ENCODE measurements at regions not wholly inside any gene's neighbourhood (a gene's known extent, or its start where the extent isn't known, plus 50 kb on each side); places are given as distances from the start of the nearest gene placed in this dataset.

DNA sequence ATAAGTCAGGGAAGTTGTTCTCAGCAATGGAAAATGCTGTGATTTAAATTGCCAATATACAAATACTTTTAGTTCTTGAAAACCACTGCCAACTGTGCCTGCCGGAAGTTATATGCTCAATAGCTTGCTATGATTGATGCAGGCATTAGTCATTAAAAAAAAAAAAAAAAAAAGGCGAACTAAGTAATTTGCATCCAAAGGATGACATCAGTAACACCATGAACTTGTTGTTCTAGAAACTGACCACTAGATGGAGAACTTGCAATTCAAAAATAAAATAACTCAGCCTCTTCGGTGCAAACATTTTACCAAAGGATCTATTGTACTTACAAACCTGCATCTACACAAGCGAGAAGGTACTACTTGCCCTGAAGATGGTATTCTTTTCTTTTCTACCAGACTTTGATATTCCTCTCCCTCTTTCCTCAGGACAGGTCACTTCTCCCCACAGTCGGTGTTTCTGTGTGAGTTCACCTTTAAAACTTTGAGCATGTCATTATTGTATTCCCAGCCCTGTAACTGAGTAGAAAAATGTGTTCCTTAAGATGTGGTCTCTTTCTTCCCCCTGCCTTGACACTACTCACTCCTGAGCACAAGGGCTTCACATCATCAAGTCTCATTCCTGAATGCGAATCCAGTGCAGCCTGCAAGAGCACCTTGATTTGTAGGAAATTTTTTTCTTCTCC is 115.0 kb upstream of the VEPH1 start:
- DNase-seq = peak; percentile 5

DNA sequence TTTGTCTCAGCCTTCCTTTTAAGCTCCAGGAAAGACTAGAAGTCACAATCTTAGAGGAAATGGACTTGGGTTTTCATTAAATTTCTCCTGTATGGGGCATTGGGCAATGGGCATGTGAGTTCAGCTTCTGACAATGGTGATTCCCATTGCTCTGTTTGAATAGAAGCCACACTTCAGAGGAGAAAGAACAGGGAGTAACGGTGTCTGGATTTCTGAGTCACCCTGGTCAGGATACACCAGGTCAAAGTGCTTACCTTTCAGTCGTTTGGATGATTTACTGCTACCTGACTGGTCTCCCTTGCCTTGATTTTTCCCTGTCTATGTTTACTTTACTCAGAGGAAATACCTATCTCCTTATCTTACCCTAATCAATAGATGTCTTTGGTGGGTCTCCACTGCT is 111.7 kb upstream of the VEPH1 start:
- DNase-seq = no peak

DNA sequence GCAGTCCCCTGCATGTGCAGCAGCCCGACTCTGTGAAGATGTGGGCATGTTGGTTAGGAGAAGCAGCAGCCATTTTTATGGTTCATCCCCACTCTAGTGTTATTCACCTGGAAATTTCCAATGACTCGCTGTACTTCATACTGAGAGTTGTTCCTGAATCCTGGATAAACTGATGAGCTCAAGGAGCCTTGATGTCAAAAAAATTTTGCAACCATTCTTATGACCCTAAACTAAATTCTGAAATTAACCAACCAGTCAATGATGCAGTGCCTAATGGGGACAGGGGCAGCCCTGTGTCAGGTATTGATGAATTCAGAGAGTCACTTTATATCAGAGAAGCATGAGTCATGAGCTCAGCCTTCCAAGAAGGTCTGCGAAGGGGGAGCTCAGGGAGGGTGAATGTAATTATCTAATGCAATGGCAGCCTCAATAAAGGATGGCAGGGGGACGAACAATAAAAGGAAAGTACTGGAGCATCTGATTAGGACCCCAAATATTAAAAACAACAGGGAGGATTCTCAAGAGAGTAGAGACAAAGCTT is 108.4 kb upstream of the VEPH1 start:
- DNase-seq = no peak

DNA sequence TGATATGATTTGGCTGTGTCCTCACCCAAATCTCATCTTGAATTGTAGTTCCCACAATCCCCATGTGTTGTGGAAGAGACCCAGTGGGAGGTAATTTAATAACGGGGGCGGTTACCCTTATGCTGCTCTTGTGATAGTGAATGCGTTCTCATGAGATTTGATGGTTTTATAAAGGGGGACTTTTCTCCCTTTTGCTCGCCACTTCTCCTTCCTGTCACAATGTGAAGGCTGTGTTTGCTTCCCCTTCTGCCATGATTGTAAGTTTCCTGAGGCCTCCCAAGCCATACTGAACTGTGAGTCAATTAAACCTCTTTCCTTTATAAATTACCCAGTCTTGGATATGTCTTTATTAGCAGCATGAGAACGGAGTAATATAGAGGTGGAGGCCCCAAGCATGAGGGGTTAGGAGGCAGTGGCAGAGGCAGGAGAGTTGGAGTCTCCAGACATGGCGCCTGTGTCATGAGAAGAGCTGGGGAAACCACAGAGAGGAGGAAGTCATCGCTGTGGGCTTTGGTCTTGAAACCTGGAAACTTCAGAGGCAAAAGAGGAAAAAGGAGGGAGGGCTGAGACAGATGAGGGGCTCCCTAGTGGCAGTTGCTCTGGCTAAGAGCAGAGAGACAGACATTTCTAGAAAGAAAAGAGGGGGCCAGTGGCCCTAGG is 107.8 kb upstream of the VEPH1 start:
- no peak for DNase-seq

DNA sequence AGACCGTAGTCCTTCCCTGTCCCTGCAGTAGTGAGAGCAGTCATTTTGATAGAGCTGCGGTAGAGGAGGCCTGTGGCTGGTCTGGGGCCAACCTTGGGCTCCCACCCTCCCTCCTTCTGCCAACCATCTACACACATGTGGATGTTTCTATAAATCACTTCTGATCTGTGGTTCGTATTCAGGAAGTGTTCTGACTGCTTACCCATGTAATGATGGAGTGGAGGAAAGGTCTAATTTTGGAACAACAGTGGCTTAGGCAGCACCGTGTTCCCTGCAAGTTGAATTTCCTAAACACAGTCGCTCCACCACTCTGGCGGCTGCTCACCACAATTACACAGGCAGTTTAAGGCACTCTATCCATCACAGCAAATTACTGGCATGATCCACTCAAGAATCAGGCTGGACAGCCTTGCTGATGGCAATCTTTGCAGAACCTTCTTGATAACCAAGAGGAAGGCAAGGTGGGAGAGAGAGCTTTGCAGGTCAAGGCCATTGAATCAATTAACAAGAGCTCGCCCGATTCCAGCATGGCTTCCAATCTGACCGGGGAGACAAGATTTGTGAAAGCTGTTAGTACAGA is 104.7 kb upstream of the VEPH1 start:
- no peak for DNase-seq

DNA sequence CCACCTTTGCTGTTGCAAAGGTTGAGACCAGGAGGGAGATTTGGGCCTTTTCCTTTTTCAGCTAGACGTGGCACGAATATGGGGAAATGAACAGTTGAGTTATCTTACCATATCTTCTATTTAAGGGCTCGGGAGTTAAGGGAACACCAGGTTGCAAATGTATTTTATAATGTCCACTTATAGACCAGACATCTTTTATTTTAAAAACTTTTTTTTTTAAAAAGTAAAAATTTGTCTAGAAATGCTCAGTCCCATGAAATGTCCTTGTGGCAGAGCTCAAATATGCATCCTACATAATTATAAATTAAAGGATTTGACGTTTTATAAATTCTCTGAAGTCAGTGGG is 103.6 kb upstream of the VEPH1 start:
- no peak for DNase-seq

DNA sequence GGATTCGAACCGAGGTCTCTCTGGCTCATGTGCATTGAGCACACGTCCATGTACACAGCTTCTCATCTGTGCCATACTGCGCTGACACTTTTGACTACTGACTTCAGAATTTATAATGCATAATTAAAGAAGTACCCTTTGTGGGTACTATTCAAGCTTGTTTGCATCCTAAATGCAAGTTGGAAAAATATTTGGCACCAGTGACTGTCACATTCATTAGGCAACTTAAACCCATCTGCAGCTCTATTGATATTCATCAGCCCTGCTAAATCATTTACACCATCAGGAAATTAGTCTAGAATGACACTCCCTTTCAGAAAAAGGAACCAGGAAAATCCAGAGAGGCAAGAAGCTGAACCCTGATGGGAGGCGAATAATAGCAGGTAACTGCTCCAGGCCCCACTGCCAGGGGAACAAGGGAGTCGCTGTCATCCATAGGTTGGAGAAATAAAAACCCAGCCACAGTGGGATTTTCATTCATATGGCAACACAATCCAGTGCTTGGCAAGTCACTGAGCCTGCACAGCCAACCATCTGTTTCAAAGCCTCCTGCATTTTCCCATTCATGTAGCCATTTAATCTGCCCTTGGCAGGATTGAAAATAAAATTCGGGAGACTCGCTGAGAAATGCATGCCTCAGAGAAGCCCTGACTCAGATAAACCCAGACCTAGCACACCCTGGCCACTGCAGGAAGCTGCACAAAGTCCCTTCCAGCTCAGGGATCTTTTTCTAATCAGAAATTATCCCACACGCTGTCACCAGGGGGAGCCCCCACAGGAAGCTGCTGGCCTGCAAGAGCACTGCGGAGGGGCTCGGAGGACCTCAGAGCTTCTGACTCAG is 103.0 kb upstream of the VEPH1 start:
- DNase-seq = peak; percentile 47

DNA sequence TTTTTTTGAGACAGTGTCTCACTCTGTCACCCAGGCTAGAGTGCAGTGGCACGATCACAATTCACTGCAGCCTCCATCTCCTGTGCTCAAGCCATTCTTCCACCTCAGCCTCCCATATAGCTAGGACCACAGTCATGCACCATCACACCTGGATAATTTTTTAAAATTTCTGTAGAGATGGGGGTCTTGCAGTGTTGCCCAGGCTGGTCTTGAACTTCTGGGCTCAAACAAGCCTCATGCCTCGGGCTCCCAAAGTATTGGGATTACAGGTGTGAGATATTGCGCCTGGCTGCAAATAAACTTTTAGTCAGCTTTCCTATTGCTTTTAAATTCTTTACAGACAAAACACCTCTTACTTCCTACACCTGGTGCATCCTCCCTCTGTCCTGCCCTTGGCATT is 102.1 kb upstream of the VEPH1 start:
- DNase-seq = no peak

DNA sequence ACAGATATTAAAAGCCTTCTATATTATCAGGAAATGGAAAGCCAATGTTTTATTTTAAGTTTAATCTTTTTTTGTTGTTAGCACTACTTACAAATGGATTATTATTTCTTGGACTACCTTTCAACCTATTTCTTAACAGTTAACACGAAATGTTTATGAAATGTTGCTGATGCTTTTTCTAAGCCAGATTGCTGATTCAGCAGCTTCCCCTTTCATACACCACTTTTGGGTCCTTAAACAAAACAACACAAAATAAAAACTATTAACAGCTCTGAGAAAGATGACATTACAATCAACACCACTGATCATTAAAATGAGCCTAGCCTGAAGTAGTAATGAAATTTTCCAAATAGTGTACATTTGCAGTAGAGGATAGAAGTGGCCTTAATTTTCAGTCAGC is 99.2 kb upstream of the VEPH1 start:
- DNase-seq = no peak

DNA sequence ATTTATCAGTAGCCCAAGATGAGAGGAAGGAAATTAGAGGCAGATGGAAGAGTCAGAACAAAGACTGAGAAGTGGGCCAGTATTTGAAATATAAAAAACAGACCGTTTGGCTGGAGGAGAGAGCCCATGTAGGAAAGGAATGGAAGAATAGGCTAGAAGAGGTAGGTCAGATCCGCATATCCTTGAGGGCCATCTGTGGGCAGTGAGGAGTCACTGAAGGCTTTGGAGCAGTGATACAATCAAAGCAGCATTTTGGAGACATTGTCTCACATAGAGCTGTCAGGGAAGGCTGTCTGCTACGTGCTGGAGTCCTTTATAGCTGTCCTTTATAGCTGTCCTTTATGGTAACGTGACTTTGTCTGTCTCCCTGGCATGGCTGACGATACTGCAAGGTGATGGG is 92.0 kb upstream of the VEPH1 start:
- no peak for DNase-seq

DNA sequence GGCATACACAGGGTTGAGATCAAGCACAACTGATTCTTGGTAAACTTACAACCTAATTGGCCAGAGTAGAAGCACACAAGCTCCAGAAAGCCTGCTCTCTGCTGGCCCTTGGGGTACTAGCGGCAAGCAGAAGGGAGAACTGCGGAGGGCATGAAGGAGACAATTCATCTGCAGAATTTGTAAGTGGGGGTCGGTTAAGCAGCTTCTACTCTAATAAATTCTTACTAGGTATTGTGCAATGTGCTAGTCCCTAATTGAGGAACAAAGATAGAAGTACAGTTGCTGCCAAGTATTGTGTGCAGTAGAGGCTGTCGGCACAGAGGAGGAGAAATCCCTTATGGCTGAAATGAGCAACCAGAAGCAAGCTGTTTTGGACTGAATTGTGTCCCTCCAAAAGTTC is 91.2 kb upstream of the VEPH1 start:
- no peak for DNase-seq

DNA sequence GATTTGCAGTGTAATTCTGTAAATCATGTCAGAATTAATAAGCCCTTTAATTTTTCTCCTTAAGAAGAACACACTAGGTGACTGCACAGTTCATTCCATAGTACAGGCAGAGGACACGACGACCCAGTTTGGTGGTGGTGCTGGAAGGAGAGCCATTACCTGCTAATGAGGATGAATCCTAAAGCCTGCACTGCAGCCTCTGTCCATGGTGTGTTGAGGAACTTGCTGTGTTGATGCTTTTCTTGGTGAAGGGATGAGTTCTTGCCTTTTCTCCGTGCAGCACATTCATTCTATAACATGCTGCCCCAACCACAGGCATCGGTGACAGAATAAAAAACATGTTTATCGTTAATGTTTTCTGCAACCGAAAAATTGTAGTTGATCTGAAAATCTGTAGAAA is 89.6 kb upstream of the VEPH1 start:
- no peak for DNase-seq

DNA sequence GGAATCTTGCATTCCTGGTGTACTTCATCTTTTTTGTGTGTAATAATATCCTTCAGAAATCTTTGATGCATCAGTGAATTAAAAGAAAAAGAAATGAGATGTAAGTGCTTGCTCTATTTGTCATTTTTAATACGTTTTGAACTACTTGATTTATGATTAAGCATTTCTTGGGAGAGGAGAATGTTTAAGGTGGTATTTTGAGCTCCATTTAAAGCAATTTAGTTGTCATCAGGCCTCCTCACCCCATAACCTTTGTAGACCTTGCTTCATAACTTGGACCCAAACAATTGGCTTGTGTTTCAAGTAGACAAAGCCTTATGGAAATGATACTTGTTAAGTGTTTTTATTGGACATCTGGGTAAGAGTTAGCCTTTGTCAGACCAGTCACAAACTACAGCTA is 87.1 kb upstream of the VEPH1 start:
- no peak for DNase-seq

DNA sequence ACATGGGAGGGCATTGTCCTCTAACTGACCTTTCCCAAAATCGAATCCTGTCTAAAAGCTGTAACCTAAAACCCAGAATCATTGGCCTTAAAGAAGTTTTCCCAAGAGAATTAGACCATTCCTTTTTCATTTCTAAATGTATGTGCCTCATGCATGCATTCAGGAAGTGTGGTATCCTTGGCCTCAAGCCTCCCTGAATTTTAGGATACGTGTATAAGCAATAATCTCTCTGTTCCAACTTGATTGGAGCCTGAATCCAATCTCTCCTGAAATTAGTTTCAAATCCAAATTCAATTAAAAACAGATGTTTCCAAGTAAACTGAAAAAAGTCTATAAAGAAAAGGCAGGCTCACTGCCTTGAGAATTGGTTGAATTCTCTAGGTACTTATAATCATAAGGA is 86.0 kb upstream of the VEPH1 start:
- DNase-seq = no peak

DNA sequence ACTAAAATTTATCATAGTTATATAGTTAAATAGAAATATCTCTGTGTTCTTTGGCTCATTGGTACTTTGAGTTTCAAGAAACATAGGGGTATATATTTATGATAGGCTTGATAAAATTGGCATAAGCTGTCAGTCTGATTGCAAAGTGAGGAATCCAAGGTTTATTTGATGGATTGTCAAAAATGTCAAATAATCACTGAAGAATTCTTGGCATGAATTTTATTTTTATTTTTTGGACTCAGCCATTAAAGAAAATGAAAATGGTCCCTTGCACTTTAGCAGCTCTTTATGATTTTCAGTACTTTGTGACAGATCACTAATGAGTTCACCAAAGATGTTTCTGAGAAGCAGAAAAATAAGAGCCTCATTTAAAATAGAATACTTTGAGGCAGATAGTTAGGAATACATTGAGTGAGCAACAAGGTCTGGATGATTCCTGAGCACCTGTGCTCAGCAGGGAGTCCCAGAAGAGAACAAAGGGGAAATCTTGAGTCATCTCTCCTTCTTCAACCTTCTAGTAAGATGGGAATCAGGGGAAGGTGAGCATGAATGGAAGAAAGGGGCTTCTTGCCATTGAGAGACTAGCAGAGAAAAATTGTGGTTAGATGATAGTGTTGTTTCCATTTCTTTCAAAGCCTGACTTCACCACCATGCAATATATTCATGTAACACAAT is 85.3 kb upstream of the VEPH1 start:
- DNase-seq = no peak

DNA sequence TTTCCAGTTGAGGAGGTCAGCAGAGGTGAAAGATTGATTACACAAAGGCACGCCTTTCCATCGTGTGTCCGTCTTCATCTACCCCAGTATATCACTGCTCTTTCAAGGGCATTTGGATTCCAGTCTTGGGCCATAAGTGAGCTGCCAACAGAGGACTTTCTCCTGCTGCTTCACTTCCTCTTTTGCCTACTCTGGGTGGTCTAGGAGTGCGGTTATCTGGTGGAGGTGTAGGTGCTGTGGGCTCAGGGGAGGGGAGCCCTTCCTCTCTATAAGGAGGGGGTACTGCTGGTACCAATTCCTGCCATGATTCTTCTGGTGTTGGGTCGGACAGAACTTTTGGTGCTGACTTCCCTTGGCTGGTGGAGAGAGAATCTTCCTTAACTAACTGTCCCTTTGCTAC is 83.1 kb upstream of the VEPH1 start:
- DNase-seq = no peak

DNA sequence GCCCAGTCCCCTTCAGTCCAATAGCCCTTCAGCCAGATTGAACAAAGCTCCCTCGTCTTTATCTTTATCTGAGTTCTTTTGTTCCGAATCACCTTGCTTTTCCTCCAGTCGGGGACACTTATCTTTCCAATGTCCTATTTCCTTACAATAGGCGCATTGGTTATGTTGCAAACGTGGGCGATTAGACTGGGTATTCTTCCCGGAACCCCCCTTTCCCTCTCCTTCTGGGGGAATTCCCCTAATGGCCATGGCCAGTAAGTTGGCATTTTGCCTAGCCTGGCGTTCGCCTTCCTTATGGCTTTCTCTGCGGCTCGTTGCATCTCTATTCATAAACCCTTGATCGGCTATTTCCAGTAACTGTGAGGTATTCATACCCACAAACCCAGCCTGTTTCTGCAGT is 82.2 kb upstream of the VEPH1 start:
- no peak for DNase-seq

DNA sequence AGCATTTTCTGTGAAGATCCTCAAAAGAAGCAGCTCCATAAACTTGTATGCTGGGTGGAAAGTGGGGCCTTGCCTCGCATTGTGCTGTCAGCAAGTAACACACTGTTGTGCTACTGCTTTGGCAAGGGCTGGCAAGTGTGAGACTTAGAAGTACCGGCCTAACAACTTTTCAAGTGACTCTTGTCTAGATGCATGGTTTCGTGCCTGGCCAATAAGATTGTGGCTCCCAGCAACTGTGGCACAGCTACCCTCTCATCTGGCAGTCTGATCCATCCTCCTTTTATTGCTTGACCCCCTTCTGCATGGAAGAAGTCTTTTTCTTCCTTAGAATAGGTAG is 79.4 kb upstream of the VEPH1 start:
- DNase-seq = no peak

DNA sequence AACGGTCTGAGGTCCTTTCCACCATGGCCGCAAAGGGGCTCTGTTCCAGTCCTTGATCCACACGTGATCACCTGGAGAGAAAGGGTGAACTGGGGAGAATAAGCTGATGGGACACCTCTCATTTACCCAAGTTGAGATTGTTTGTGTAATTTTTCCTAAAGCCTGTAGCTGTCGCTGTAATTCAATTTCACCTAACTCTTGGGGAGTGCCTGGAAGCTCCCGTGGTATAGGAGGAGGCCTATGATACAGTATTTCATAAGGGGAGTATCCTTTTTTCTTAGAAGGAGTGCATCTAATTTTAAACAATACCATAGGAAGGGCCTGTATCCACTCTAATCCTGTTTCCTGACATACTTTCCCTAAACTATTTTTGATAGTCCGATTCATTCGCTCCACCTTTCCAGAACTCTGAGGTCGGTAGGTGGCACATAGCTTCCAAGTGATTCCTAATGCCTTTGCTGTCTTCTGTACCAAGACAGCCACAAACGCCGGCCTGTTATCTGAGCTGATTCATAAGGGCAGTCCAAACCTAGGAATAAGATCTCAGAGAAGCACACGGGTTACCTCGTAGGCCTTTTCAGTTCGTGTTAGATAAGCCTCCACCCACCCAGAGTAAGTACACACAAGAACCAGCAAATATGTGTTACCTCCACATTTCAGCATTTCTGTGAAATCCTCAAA is 78.9 kb upstream of the VEPH1 start:
- peak; percentile 2 for DNase-seq

DNA sequence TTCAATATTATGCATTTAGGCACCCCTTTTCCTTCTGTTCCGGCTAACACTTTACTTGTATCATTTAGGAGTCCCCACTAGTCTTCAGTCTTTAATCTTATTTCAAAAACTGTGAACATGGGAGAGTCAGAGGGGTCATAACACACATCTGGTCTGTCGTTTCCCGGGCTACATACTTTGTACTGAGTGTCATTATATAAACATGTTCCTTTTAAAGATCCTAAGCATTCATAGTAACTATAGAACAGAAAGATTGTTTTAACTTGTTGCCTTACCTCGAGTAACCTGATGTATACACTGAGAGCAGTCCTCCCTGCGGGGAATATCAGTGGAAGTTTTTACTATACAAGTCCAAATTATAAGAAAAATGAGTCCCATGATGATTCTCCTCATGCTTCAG is 78.2 kb upstream of the VEPH1 start:
- no peak for DNase-seq

DNA sequence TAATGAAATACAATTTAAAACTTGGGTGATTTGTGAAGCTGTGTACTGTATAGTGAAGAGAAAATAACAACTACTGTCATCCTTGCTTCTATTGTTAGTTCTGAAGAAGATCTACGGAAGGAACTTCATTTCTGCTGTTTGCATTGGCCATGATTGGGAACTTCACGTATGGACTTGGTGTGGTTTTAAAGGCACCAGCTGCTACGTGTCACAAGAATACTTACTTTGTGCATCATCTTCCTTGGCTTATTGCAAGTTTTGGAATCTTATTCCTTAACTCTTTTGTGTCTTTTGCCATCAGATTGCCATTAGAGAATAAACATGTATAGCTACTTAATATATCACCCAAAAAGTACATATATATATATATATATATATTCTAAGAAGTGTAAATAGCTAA is 75.0 kb upstream of the VEPH1 start:
- DNase-seq = no peak

DNA sequence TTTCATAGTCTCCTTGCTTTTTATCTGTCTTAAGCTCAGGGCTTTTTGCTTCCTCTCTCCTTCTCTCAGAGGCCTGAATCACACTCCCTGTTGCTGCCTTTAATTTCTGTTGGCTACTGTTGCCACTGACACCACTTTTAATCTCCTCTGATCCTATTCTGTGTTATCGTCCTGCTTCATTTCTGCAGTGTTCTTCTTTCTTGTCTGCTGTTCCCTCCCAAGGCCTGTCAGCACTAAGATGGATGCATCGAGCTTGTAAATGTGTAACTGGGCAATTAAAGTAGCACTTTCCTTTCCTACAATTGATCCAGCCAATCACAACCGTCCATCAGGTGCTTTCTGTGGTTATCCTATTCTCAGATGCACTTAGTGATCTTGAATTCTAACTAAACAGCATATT is 71.3 kb upstream of the VEPH1 start:
- DNase-seq = no peak
